Astrocyte (in vitro differentiated cells and primary cell): ENCODE measurements at regions not wholly inside any gene's neighbourhood (a gene's known extent, or its start where the extent isn't known, plus 50 kb on each side); places are given as distances from the start of the nearest gene placed in this dataset.

Source experiments
- DNase-seq: peaks from one replicate; pipeline ENCODE4 v3.0.0-alpha.2; 2010; ENCODE audit warnings: low read depth
- FAIRE-seq: peaks from 2 replicates; lab custom pipeline; 2011; peaks lifted over from hg19 to GRCh38; lab: Jason Lieb, UNC
- H2AFZ ChIP-seq: 2 replicates; pipeline ENCODE4 v1.6.0; 2012; ENCODE audit warnings: low read depth, low read length, inconsistent platforms
- H3K27ac ChIP-seq: 2 replicates; pipeline ENCODE4 v1.5.1; 2011; ENCODE audit warnings: low read depth, low read length, inconsistent platforms
- H3K27me3 ChIP-seq: 2 replicates; pipeline ENCODE4 v1.6.0; 2011; ENCODE audit warnings: low read length, inconsistent platforms; ENCODE audit not compliant: insufficient read depth
- H3K36me3 ChIP-seq: 2 replicates; pipeline ENCODE4 v1.5.1; 2011; ENCODE audit warnings: low read length, inconsistent platforms; ENCODE audit not compliant: insufficient read depth
- H3K4me1 ChIP-seq: 2 replicates; pipeline ENCODE4 v1.5.1; 2011; ENCODE audit warnings: low read length, inconsistent platforms; ENCODE audit not compliant: insufficient read depth
- H3K4me2 ChIP-seq: 2 replicates; pipeline ENCODE4 v1.6.0; 2012; ENCODE audit warnings: low read length, inconsistent platforms
- H3K4me3 ChIP-seq: 2 replicates; pipeline ENCODE4 v1.5.1; 2011; ENCODE audit warnings: low read depth, mild to moderate bottlenecking, low read length, inconsistent platforms; ENCODE audit not compliant: insufficient read depth
- H3K79me2 ChIP-seq: 2 replicates; pipeline ENCODE4 v1.6.0; 2012; ENCODE audit warnings: mild to moderate bottlenecking, low read length, inconsistent platforms; ENCODE audit not compliant: insufficient read depth
- H3K9ac ChIP-seq: 2 replicates; pipeline ENCODE4 v1.6.0; 2012; ENCODE audit warnings: mild to moderate bottlenecking, low read length, inconsistent platforms
- H3K9me3 ChIP-seq: 2 replicates; pipeline ENCODE4 v1.5.1; 2012; ENCODE audit warnings: low read depth, mild to moderate bottlenecking, low read length, inconsistent platforms; ENCODE audit not compliant: insufficient read depth
- H4K20me1 ChIP-seq: 2 replicates; pipeline ENCODE4 v1.6.0; 2012; ENCODE audit warnings: low read length, inconsistent platforms; ENCODE audit not compliant: insufficient read depth
- H3K27ac Mint-ChIP-seq: one replicate; pipeline ENCODE4 v1.8.0; 2021; ENCODE audit warnings: mild to moderate bottlenecking, mixed read lengths; ENCODE audit not compliant: unreplicated experiment
- H3K27me3 Mint-ChIP-seq: one replicate; pipeline ENCODE4 v1.8.0; 2021; ENCODE audit warnings: low read depth, mixed read lengths; ENCODE audit not compliant: unreplicated experiment
- H3K36me3 Mint-ChIP-seq: one replicate; pipeline ENCODE4 v1.8.0; 2021; ENCODE audit warnings: low read depth, mixed read lengths; ENCODE audit not compliant: unreplicated experiment
- H3K4me1 Mint-ChIP-seq: one replicate; pipeline ENCODE4 v1.8.0; 2021; ENCODE audit warnings: low read depth, mixed read lengths; ENCODE audit not compliant: unreplicated experiment
- H3K4me3 Mint-ChIP-seq: one replicate; pipeline ENCODE4 v1.8.0; 2021; ENCODE audit warnings: mild to moderate bottlenecking, moderate library complexity, mixed read lengths; ENCODE audit not compliant: unreplicated experiment
- H3K9me3 Mint-ChIP-seq: one replicate; pipeline ENCODE4 v1.8.0; 2021; ENCODE audit warnings: mild to moderate bottlenecking, mixed read lengths; ENCODE audit not compliant: unreplicated experiment
- EZH2 ChIP-seq: IDR thresholded peaks from 2 replicates; pipeline ENCODE4 v1.6.1; 2012; ENCODE audit warnings: mild to moderate bottlenecking, low read length, inconsistent platforms; ENCODE audit not compliant: insufficient read depth
- TF ChIP-seq, protein P1 (sequence below): IDR thresholded peaks from 2 replicates; pipeline ENCODE4 v1.5.1; 2011; ENCODE audit warnings: low read depth, mild to moderate bottlenecking, inconsistent platforms, low read length, moderate library complexity; ENCODE audit not compliant: insufficient read depth

DNA sequence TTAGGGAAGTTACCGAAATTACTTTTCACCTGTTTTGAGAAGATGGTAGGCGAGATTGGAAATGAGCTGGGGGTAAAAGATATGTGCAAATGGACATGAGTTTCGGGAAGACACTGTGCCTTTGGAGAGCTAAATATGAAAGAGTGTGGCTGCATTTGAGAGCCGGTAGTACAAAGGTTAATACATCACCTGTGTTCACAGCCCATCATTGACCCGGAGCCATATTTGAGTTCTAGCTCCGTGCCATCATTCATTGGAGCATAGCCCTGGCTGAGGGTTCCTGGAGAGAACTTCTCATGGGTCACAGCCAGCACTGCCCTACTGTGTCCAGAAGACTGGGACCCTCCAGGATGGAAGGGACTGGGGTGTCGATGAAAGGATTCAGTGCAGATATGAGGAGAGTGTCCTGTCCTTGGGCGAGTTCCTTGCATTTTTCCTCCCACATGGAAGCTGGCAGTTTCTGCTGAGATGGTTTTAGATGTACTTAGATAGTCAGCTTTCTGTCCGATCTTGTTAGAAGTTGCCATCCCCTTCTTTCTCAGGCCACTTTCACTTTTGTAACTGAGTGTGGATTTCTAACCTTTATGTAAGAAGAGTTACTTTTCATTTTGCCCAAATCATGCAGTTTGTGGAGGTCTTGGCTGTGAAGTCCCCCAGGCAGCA, 138.8 kb downstream of the JCAD start:
- Histone ChIP-seq H3K4me1 (no peaks in the 10 kb centered on the region), H3K79me2 (no peaks in the 10 kb centered on the region), H4K20me1 (no peaks in the 10 kb centered on the region), H3K9me3 (no peaks in the 10 kb centered on the region), H3K27me3 (peaks cover 8% of the 10 kb centered on the region), H3K36me3 (no peaks in the 10 kb centered on the region), H3K9ac (no peak overlapping the region), H3K4me2 (no peak overlapping the region), H3K4me3 (no peak overlapping the region), H2AFZ (no peak overlapping the region), H3K27ac (no peak overlapping the region)
- peaks cover 16% of the 10 kb centered on the region for H3K27me3 Mint-ChIP-seq
- no peak overlapping the region for H3K4me3 Mint-ChIP-seq
- no peaks in the 10 kb centered on the region for H3K36me3 Mint-ChIP-seq
- no peak for TF ChIP-seq EZH2
- TF ChIP-seq, protein P1, sequence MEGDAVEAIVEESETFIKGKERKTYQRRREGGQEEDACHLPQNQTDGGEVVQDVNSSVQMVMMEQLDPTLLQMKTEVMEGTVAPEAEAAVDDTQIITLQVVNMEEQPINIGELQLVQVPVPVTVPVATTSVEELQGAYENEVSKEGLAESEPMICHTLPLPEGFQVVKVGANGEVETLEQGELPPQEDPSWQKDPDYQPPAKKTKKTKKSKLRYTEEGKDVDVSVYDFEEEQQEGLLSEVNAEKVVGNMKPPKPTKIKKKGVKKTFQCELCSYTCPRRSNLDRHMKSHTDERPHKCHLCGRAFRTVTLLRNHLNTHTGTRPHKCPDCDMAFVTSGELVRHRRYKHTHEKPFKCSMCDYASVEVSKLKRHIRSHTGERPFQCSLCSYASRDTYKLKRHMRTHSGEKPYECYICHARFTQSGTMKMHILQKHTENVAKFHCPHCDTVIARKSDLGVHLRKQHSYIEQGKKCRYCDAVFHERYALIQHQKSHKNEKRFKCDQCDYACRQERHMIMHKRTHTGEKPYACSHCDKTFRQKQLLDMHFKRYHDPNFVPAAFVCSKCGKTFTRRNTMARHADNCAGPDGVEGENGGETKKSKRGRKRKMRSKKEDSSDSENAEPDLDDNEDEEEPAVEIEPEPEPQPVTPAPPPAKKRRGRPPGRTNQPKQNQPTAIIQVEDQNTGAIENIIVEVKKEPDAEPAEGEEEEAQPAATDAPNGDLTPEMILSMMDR: no peak
- DNase-seq (no peak), FAIRE-seq (no peak)
- peaks cover 3% of the 10 kb centered on the region for H3K9me3 Mint-ChIP-seq
- peak overlapping the region; percentile 17 for H3K27ac Mint-ChIP-seq
- peaks cover 23% of the 10 kb centered on the region for H3K4me1 Mint-ChIP-seq

DNA sequence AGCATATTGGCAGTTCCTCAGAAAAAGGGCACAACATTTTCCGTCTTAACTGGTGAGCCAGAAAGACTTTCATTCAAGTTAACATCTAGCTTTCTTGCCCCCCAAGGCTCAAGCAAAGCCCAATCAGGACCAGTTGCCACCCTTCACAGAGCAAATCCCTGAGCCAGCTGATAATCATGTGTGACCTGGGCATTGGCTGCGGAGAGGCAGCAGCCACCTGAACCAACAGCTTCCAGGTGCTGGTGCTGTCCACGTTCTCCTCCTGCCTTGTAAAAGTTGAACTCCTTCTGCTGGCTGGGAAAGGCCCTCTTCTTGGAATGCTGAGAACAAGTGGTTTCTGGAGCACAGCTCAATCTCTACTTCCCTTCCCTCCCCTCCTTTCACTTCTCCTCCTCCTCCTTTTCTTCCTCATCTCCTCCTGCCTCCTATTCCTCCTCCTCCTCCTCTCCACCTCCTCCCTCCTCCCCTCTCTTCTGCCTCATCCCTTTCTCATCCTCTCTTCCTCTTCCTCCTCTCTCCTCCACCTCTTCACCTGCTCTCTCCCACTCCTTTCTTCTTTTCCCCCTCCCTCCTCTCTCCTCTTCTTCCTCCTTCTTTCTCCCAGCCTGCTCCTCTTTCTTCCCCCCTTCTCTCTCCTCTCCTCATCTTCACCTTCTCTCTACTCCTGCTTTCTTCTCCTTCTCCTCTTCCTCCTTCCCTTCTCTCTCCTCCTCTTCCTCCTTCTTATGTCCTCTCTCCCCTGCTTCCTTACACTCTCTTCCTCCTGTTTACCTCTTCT, 140.6 kb downstream of the JCAD start:
- H3K27me3 ChIP-seq: peaks cover 8% of the 10 kb centered on the region
- no peaks in the 10 kb centered on the region for H4K20me1 ChIP-seq
- no peak overlapping the region for H3K27ac Mint-ChIP-seq
- no peaks in the 10 kb centered on the region for H3K36me3 ChIP-seq
- no peak for DNase-seq
- no peak for TF ChIP-seq EZH2
- TF ChIP-seq, protein P1: no peak
- H3K4me2 ChIP-seq: no peak overlapping the region
- H3K4me3 Mint-ChIP-seq: no peak overlapping the region
- H3K79me2 ChIP-seq: no peaks in the 10 kb centered on the region
- no peak for FAIRE-seq
- no peaks in the 10 kb centered on the region for H3K9me3 ChIP-seq
- no peak overlapping the region for H3K9ac ChIP-seq
- no peaks in the 10 kb centered on the region for H3K36me3 Mint-ChIP-seq
- peaks cover 3% of the 10 kb centered on the region for H3K9me3 Mint-ChIP-seq
- no peaks in the 10 kb centered on the region for H3K4me1 ChIP-seq
- H3K4me3 ChIP-seq: no peak overlapping the region
- peaks cover 16% of the 10 kb centered on the region for H3K27me3 Mint-ChIP-seq
- H2AFZ ChIP-seq: no peak overlapping the region
- H3K4me1 Mint-ChIP-seq: peaks cover 29% of the 10 kb centered on the region
- no peak overlapping the region for H3K27ac ChIP-seq

DNA sequence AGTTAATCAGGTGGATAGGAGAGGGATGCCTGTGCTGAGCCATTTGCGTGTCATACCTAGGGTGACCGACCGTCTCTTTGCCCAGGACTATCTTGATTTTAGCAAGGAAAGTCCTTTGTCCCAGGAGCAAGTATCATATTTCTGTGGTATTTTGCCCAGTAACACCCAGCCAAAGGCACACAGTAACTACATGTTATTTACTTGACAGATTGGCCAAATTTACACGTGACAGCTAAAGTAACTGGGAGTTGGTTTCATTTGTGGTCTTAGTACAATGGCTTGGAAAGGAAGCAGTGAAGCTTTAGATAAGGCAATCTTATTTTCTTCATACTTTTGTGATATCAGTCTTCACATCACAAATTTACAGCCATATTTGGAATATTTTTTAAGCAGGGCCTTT, 142.1 kb downstream of the JCAD start:
- Histone ChIP-seq H3K27ac (no peak overlapping the region), H3K4me2 (no peak overlapping the region), H2AFZ (no peak overlapping the region), H3K9ac (no peak overlapping the region), H3K79me2 (no peaks in the 10 kb centered on the region), H3K36me3 (no peaks in the 10 kb centered on the region), H3K27me3 (peaks cover 8% of the 10 kb centered on the region), H3K4me3 (no peak overlapping the region), H3K4me1 (no peaks in the 10 kb centered on the region), H4K20me1 (no peaks in the 10 kb centered on the region), H3K9me3 (no peaks in the 10 kb centered on the region)
- H3K36me3 Mint-ChIP-seq: no peaks in the 10 kb centered on the region
- peaks cover 5% of the 10 kb centered on the region for H3K9me3 Mint-ChIP-seq
- no peak overlapping the region for H3K27ac Mint-ChIP-seq
- TF ChIP-seq, protein P1: no peak
- no peak for TF ChIP-seq EZH2
- DNase-seq (peak; percentile 16), FAIRE-seq (no peak)
- peaks cover 14% of the 10 kb centered on the region for H3K4me1 Mint-ChIP-seq
- H3K4me3 Mint-ChIP-seq: no peak overlapping the region
- peaks cover 16% of the 10 kb centered on the region for H3K27me3 Mint-ChIP-seq
